ENCODE measurements at regions not wholly inside any gene's neighbourhood (a gene's known extent, or its start where the extent isn't known, plus 50 kb on each side); places are given as distances from the start of the nearest gene placed in this dataset.
A peak's percentile ranks its signal among the peaks of the same experiment; 100 is the strongest.

DNA sequence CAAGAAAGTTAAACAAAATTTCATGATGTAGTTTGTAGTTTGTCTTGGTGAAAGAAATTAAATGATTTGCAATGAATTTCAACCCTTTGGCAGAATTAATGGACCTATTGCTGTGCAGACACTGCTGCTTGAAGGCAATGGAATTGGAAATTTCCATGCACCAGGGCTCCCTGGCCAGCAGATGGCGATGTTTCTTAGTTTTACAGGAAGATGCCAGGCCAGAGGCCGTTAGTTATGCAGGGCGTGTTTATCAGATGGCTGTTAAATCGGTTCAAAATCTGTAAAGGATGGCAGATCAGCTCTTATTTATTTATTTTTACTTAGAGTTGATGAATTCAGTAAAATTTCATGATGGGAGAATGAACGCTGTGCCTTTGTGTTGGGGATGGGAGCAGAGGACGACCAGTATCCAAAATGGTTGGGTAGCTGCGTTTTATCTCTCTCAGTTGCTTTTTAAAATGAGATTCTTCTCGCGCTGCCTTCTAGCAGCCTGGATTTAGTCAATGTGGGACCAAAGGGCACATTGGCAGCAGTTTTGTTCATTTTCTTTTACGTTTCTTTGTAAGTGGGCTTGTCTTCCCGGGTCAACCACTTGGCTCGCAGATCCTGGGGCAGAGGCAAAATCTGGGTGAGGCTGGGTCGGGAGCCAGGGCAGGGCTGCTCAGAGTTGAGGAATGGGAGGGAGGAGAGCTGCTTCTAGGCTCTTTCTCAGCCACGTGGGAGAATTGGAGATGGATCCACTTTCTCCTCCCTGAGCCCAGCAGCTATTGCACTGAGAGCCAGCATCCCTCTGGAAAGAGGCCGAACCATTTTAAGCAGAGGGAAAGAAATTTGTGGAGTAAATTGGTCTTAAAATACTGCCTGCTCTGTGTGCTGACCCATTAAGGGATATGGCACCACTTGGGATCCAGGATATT, 344.0 kb downstream of the PIK3C3 start:
- H3K4me3 ChIP-seq (ENCODE audit: low read length): no peak overlapping the region
- DNase-seq (ENCODE audit: low read depth): peak; percentile 73
- TF ChIP-seq, protein P1, sequence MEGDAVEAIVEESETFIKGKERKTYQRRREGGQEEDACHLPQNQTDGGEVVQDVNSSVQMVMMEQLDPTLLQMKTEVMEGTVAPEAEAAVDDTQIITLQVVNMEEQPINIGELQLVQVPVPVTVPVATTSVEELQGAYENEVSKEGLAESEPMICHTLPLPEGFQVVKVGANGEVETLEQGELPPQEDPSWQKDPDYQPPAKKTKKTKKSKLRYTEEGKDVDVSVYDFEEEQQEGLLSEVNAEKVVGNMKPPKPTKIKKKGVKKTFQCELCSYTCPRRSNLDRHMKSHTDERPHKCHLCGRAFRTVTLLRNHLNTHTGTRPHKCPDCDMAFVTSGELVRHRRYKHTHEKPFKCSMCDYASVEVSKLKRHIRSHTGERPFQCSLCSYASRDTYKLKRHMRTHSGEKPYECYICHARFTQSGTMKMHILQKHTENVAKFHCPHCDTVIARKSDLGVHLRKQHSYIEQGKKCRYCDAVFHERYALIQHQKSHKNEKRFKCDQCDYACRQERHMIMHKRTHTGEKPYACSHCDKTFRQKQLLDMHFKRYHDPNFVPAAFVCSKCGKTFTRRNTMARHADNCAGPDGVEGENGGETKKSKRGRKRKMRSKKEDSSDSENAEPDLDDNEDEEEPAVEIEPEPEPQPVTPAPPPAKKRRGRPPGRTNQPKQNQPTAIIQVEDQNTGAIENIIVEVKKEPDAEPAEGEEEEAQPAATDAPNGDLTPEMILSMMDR (IDR thresholded peaks at IDR 0.05; ENCODE audit: insufficient read depth, low read depth, low read length, missing control alignments): peak; percentile 94

DNA sequence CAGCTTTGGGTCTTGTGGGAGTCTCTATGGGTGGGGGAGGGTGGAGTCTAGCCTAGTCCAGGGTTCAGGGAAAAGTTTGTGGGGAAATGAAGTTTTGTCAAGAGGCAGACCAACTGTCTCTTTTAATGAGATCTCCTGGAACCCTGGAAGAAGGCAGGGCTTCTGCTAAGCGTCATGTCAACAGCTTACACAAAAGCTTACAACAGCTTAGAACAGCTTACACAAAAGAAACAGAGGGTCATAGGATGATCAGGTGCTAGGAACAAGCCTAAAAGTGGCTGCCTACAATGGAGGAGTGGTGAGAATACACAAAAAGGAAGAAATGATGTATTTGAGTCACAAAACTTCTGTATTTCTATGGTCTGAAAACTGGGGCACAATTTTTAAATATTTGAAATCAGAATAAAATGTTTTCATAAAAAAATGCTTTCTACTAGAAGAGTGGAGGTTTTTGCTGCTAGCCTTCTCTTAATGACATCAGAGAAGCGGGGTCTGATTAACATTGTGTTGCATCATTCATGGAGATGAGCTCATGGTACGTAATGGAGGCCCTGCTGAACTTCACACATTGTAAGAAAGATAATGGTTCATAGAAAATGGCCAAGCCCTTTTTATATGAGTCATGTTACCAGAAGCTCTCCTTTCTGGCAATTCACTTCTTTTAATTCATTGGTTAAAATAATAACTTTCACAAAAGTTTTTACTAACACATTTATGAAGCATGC, 351.0 kb downstream of the PIK3C3 start:
- TF ChIP-seq, protein P1 (IDR thresholded peaks at IDR 0.05; ENCODE audit: insufficient read depth, low read depth, low read length, missing control alignments): no peak
- no peak overlapping the region for H3K4me3 ChIP-seq (ENCODE audit: low read length)
- DNase-seq (ENCODE audit: low read depth): peak; percentile 15

DNA sequence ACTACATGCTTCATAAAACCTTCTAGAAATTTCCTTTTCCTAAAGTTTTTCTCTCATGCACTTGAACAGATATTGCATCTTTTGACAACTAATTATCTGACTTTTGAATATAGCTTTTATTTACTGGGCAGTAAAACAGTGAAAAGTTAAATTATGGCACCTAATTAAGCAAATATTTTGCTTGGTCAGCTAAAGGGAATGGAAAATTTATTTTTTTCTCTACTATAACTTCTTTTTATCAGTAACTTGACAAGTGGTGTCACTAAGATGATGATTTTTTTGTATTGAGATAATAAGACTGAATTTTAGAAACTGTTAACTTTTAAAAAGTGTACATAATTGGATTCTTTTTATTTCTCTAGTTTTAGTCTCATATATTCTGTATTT, 351.6 kb downstream of the PIK3C3 start:
- DNase-seq (ENCODE audit: low read depth): no peak
- H3K4me3 ChIP-seq (ENCODE audit: low read length): no peak overlapping the region
- TF ChIP-seq, protein P1 (IDR thresholded peaks at IDR 0.05; ENCODE audit: insufficient read depth, low read depth, low read length, missing control alignments): no peak

DNA sequence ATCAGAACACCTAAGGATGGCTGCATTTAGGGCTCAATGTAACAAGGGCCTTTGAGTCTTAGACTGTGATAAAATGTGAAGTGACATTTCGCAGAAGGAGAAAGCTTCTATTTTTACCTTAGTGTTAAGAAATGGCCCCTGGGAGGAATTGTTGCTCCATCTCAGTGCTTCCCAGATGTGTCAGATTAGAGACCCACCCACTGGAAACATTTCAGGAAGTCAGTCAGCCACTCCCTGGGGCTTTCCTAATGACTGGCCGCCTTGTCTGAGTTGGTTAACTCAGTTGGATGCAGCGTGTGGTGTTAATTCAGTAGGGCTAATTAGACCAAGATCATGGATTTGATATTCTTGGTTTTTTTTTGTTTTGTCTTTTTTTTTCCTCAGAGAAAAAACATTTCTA, 355.9 kb downstream of the PIK3C3 start:
- DNase-seq (ENCODE audit: low read depth): peak; percentile 82
- no peak overlapping the region for H3K4me3 ChIP-seq (ENCODE audit: low read length)
- TF ChIP-seq, protein P1 (IDR thresholded peaks at IDR 0.05; ENCODE audit: insufficient read depth, low read depth, low read length, missing control alignments): no peak

DNA sequence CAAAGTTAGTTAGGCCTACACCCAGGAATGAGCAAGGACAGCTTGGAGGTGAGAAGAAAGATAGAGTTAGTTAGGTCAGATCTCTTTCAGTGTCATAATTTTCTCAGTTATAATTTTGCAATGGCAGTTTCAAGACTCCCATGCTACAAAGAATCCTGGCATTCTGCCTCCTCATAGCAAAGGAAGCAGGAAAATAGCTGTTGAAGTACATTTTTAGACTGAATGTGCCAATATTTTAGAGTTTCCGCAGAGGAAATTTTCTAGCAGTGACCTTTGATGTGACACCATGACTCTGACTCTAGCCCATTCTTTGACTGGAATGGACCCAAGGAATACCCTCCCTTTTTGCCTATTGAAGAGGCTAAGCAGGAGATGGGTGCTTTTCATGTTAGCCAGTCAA, 371.7 kb downstream of the PIK3C3 start:
- no peak for DNase-seq (ENCODE audit: low read depth)
- H3K4me3 ChIP-seq (ENCODE audit: low read length): no peak overlapping the region
- TF ChIP-seq, protein P1 (IDR thresholded peaks at IDR 0.05; ENCODE audit: insufficient read depth, low read depth, low read length, missing control alignments): no peak

DNA sequence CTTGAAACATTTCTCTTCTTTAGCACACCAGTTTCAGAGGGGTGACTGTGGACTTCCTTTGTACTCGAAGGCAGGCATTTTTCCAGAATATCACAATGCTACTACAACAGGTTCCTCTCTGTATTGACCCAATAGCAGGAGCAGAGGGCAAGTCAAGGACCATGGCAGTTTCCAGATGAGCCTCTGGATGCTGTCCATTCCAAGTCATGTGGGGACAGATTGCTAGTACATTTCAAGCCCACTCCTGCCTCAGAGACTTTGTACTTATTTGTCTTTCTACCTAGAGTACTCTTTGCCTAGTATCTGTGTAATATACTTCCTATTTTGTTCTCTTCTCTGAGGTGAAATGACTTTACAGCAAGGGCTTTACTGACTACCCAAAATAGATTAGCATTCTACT, 373.9 kb downstream of the PIK3C3 start:
- TF ChIP-seq, protein P1 (IDR thresholded peaks at IDR 0.05; ENCODE audit: insufficient read depth, low read depth, low read length, missing control alignments): no peak
- no peak overlapping the region for H3K4me3 ChIP-seq (ENCODE audit: low read length)
- DNase-seq (ENCODE audit: low read depth): no peak
